H1 (cell line): ENCODE measurements at regions not wholly inside any gene's neighbourhood (a gene's known extent, or its start where the extent isn't known, plus 50 kb on each side); places are given as distances from the start of the nearest gene placed in this dataset.

Experiments used
- CTCF ChIA-PET: fragments of 300-600 bp; sonication (Branson Sonifier 250); formaldehyde crosslinking; loops from one replicate; lab custom pipeline; 2021; ENCODE audit not compliant: partially characterized antibody; lab: Charles Lee
- POLR2A ChIA-PET: fragments of 300-600 bp; sonication (Branson Sonifier 250); formaldehyde crosslinking; loops from one replicate; lab custom pipeline; 2021; ENCODE audit warnings: inconsistent platforms; ENCODE audit not compliant: partially characterized antibody; lab: Charles Lee
- DNase-seq, 2 experiments: peaks; one replicate each; pipeline versions ENCODE4 v3.0.0 to v3.0.0-alpha.2; 2010 to 2022; ENCODE audit warnings: low spot score in 2 of 2, low read depth in 1 of 2, mixed read lengths in 1 of 2
- FAIRE-seq: peaks from 2 replicates; lab custom pipeline; 2011; peaks lifted over from hg19 to GRCh38; lab: Jason Lieb, UNC
- H2AFZ ChIP-seq: 2 replicates; pipeline ENCODE4 v1.8.1; 2012; ENCODE audit warnings: low read length, inconsistent platforms
- H2AK5ac ChIP-seq: 2 replicates; pipeline ENCODE4 v1.6.1; 2013; ENCODE audit warnings: low read depth, low read length
- H2BK120ac ChIP-seq: replicated peaks from 2 replicates; pipeline ENCODE3; 2013; ENCODE audit warnings: low read depth, low read length, inconsistent platforms
- H2BK12ac ChIP-seq: 2 replicates; pipeline ENCODE4 v1.6.1; 2013; ENCODE audit warnings: low read depth, low read length
- H2BK15ac ChIP-seq: 2 replicates; pipeline ENCODE4 v1.6.1; 2013; ENCODE audit warnings: low read length
- H2BK20ac ChIP-seq: 2 replicates; pipeline ENCODE4 v1.6.1; 2013; ENCODE audit warnings: low read length
- H2BK5ac ChIP-seq: 2 replicates; pipeline ENCODE4 v1.6.1; 2013; ENCODE audit warnings: low read depth, low read length
- H3K14ac ChIP-seq: 2 replicates; pipeline ENCODE4 v1.6.1; 2013; ENCODE audit warnings: inconsistent platforms; ENCODE audit not compliant: insufficient read length
- H3K18ac ChIP-seq: 2 replicates; pipeline ENCODE4 v1.6.1; 2013; ENCODE audit warnings: low read length; ENCODE audit errors: extremely low read depth
- H3K23ac ChIP-seq: 2 replicates; pipeline ENCODE4 v1.6.1; 2013; ENCODE audit warnings: inconsistent platforms; ENCODE audit not compliant: insufficient read length
- H3K23me2 ChIP-seq: 2 replicates; pipeline ENCODE4 v1.6.1; 2013; ENCODE audit warnings: low read depth, low read length
- H3K27ac ChIP-seq: 2 replicates; pipeline ENCODE4 v1.6.1; 2011; ENCODE audit warnings: low read depth, low read length, inconsistent platforms
- H3K27me3 ChIP-seq, 4 experiments: replicated peaks in 1 of 4; 1 replicate in 1 of 4; 2 replicates in 3 of 4; pipeline versions ENCODE4 v1.6.1 to v1.8.1; 2011 to 2013; ENCODE audit warnings: low read length in 3 of 4, mild to moderate bottlenecking in 3 of 4, inconsistent platforms in 2 of 4, mixed read lengths in 2 of 4, moderate library complexity in 1 of 4; ENCODE audit not compliant: control insufficient read depth in 3 of 4, insufficient read depth in 3 of 4; ENCODE audit errors: extremely low read depth in 1 of 4
- H3K36me3 ChIP-seq, 4 experiments: 2 replicates each; pipeline versions ENCODE4 v1.6.1 to v1.8.1; 2011 to 2013; ENCODE audit warnings: mild to moderate bottlenecking in 4 of 4, low read length in 3 of 4, moderate library complexity in 2 of 4, control low read depth in 1 of 4, inconsistent platforms in 1 of 4; ENCODE audit not compliant: insufficient read depth in 4 of 4, control insufficient read depth in 2 of 4
- H3K4ac ChIP-seq: replicated peaks from 2 replicates; pipeline ENCODE3; 2013; ENCODE audit warnings: low read length, low read depth, mixed read lengths, inconsistent platforms; ENCODE audit not compliant: insufficient read length
- H3K4me1 ChIP-seq, 4 experiments: replicated peaks in 1 of 4; 1 replicate in 1 of 4; 2 replicates in 3 of 4; pipeline versions ENCODE4 v1.6.1 to v1.8.1; 2011 to 2013; ENCODE audit warnings: low read length in 3 of 4, inconsistent platforms in 2 of 4, mixed read lengths in 1 of 4; ENCODE audit not compliant: insufficient read depth in 4 of 4, control insufficient read depth in 3 of 4
- H3K4me2 ChIP-seq, 2 experiments: 2 replicates each; pipeline versions ENCODE4 v1.6.1 to v1.8.1; 2011 to 2013; ENCODE audit warnings: low read depth in 2 of 2, low read length in 2 of 2, control low read depth in 1 of 2, inconsistent platforms in 1 of 2, mild to moderate bottlenecking in 1 of 2; ENCODE audit not compliant: insufficient read depth in 1 of 2
- H3K4me3 ChIP-seq, 4 experiments: fragments of 200-600, 300-600 bp in 1 of 4; sonication (generic), shearing (Covaris generic), sonication (Bioruptor Twin) in 1 of 4; 2 replicates each; pipeline versions ENCODE4 v1.5.1 to v1.8.1; 2011 to 2016; ENCODE audit warnings: low read length in 4 of 4, low read depth in 3 of 4, control low read depth in 2 of 4, inconsistent platforms in 2 of 4, mild to moderate bottlenecking in 2 of 4, mixed read lengths in 1 of 4, moderate library complexity in 1 of 4; ENCODE audit not compliant: insufficient read depth in 2 of 4; ENCODE audit errors: extremely low read depth in 1 of 4
- H3K56ac ChIP-seq: replicated peaks from 2 replicates; pipeline ENCODE3; 2013; ENCODE audit warnings: low read depth, mild to moderate bottlenecking, mixed read lengths, low read length, inconsistent platforms; ENCODE audit not compliant: insufficient read length
- H3K79me1 ChIP-seq: 2 replicates; pipeline ENCODE4 v1.6.1; 2013; ENCODE audit warnings: low read depth, low read length, control low read depth
- H3K79me2 ChIP-seq, 2 experiments: 2 replicates each; pipeline versions ENCODE4 v1.6.1 to v1.8.1; 2012 to 2013; ENCODE audit warnings: low read length in 2 of 2, mild to moderate bottlenecking in 2 of 2, inconsistent platforms in 1 of 2; ENCODE audit not compliant: insufficient read depth in 2 of 2, control insufficient read depth in 1 of 2
- H3K9ac ChIP-seq, 4 experiments: replicated peaks in 1 of 4; 1 replicate in 1 of 4; 2 replicates in 3 of 4; pipeline versions ENCODE4 v1.6.1 to v1.8.1; 2011 to 2013; ENCODE audit warnings: low read depth in 3 of 4, low read length in 3 of 4, control low read depth in 2 of 4, mild to moderate bottlenecking in 2 of 4, moderate library complexity in 2 of 4, inconsistent platforms in 1 of 4; ENCODE audit errors: extremely low read depth in 1 of 4
- H3K9me3 ChIP-seq, 2 experiments: 2 replicates each; pipeline versions ENCODE4 v1.6.1 to v1.8.1; 2012 to 2013; ENCODE audit warnings: mild to moderate bottlenecking in 2 of 2, moderate library complexity in 2 of 2, control low read depth in 1 of 2, inconsistent platforms in 1 of 2, low read depth in 1 of 2, low read length in 1 of 2, mixed read lengths in 1 of 2; ENCODE audit not compliant: insufficient read depth in 2 of 2
- H4K20me1 ChIP-seq, 2 experiments: replicated peaks in 1 of 2; 2 replicates each; pipeline versions ENCODE3 to v1.8.1; 2011 to 2013; ENCODE audit warnings: inconsistent platforms in 2 of 2, low read length in 2 of 2, mild to moderate bottlenecking in 1 of 2; ENCODE audit not compliant: insufficient read depth in 2 of 2, control insufficient read depth in 1 of 2
- H4K5ac ChIP-seq: 2 replicates; pipeline ENCODE4 v1.6.1; 2013; ENCODE audit warnings: low read length, low read depth, mixed read lengths, inconsistent platforms; ENCODE audit not compliant: insufficient read length
- H4K8ac ChIP-seq: 2 replicates; pipeline ENCODE4 v1.8.0; 2013; ENCODE audit warnings: mild to moderate bottlenecking, moderate library complexity, low read length, inconsistent platforms; ENCODE audit not compliant: insufficient read depth; ENCODE audit errors: extremely low read depth
- H4K91ac ChIP-seq: replicated peaks from 2 replicates; pipeline ENCODE3; 2013; ENCODE audit warnings: low read length, mixed read lengths, inconsistent platforms; ENCODE audit not compliant: insufficient read length
- BCL11A ChIP-seq, 2 experiments: IDR thresholded peaks; one replicate each; pipeline ENCODE4 v1.6.1; 2011; ENCODE audit warnings: low read depth in 2 of 2, low read length in 2 of 2, mild to moderate bottlenecking in 2 of 2
- CHD2 ChIP-seq: IDR thresholded peaks from 2 replicates; pipeline ENCODE4 v1.6.1; 2012; ENCODE audit warnings: low read length, improper control_type of control experiment
- GTF2F1 ChIP-seq: IDR thresholded peaks from 2 replicates; pipeline ENCODE4 v1.6.1; 2012; ENCODE audit warnings: low read depth, low read length, improper control_type of control experiment, borderline replicate concordance
- JUN ChIP-seq: IDR thresholded peaks from 2 replicates; pipeline ENCODE4 v1.6.1; 2011; ENCODE audit warnings: low read depth, mild to moderate bottlenecking, improper control_type of control experiment, low read length
- PHF8 ChIP-seq: fragments of 200-600 bp; sonication (generic); conservative IDR thresholded peaks from 2 replicates; pipeline ENCODE4 v1.7.1; 2012; ENCODE audit warnings: low read depth, mild to moderate bottlenecking, inconsistent platforms, low read length, moderate library complexity
- POLR2A ChIP-seq, 2 experiments: IDR thresholded peaks; 1 replicate in 1 of 2; 2 replicates in 1 of 2; pipeline ENCODE4 v1.6.1; 2011; ENCODE audit warnings: low read depth in 2 of 2, low read length in 2 of 2, mild to moderate bottlenecking in 2 of 2; ENCODE audit errors: control extremely low read depth in 1 of 2
- RBBP5 ChIP-seq: IDR thresholded peaks from 2 replicates; pipeline ENCODE4 v1.7.1; 2012; ENCODE audit warnings: low read depth, mild to moderate bottlenecking, inconsistent platforms, low read length, moderate library complexity, borderline replicate concordance
- RXRA ChIP-seq: IDR thresholded peaks from 2 replicates; pipeline ENCODE4 v1.6.1; 2011; ENCODE audit warnings: low read depth, mild to moderate bottlenecking, low read length, moderate library complexity; ENCODE audit not compliant: insufficient read depth
- SP4 ChIP-seq: IDR thresholded peaks from 2 replicates; pipeline ENCODE4 v1.6.1; 2012; ENCODE audit warnings: low read length, inconsistent platforms
- SUZ12 ChIP-seq: fragments of 200-600 bp; sonication (generic); IDR thresholded peaks from 2 replicates; pipeline ENCODE4 v1.6.1; 2012; ENCODE audit warnings: mild to moderate bottlenecking, inconsistent platforms, low read length, moderate library complexity, mixed read lengths
- TCF12 ChIP-seq: IDR thresholded peaks from 2 replicates; pipeline ENCODE4 v1.6.1; 2011; ENCODE audit warnings: low read depth, mild to moderate bottlenecking, low read length
- YY1 ChIP-seq: IDR thresholded peaks from 2 replicates; pipeline ENCODE4 v1.6.1; 2011; ENCODE audit warnings: low read depth, mild to moderate bottlenecking, low read length

- Histone ChIP-seq H2BK5ac (no peak overlapping the region), H3K18ac (no peak overlapping the region), H3K79me2 (no peaks in the 10 kb centered on the region), H2BK120ac (no peak overlapping the region), H3K4ac (no peak overlapping the region), H4K5ac (no peak overlapping the region), H3K4me2 (no peak overlapping the region), H3K27me3 (no peaks in the 10 kb centered on the region), H2BK15ac (no peak overlapping the region), H3K56ac (no peak overlapping the region), H3K79me1 (no peaks in the 10 kb centered on the region), H3K27ac (no peak overlapping the region), H3K23me2 (no peaks in the 10 kb centered on the region), H2BK12ac (no peak overlapping the region), H3K14ac (no peak overlapping the region), H4K91ac (no peak overlapping the region), H3K4me3 (no peak overlapping the region), H2BK20ac (no peak overlapping the region), H2AFZ (no peak overlapping the region), H2AK5ac (no peak overlapping the region), H3K4me1 (no peaks in the 10 kb centered on the region), H3K36me3 (no peaks in the 10 kb centered on the region), H3K9me3 (no peaks in the 10 kb centered on the region), H3K23ac (no peak overlapping the region), H4K8ac (no peak overlapping the region), H3K9ac (no peak overlapping the region), H4K20me1 (no peaks in the 10 kb centered on the region)
- DNase-seq (no peak), FAIRE-seq (no peak)
- TF ChIP-seq SP4 (no peak), RBBP5 (no peak), SUZ12 (no peak), JUN (no peak), POLR2A (IDR thresholded peaks at IDR 0.05; ENCODE audit: control extremely low read depth in 1 of 2, low read depth in 2 of 2, low read length in 2 of 2) (no peak), TCF12 (no peak), RXRA (no peak), GTF2F1 (no peak), CHD2 (no peak), YY1 (no peak), PHF8 (no peak), BCL11A (IDR thresholded peaks at IDR 0.05; ENCODE audit: low read depth in 2 of 2, low read length in 2 of 2) (no peak)
- POLR2A ChIA-PET: no interaction called here
- CTCF ChIA-PET: interaction anchor here (0.6 kb wide), 1 partner anchor 47 kb away, joined by 3 read pairs; no protein-coding TSS in a partner anchor
Measured at GRCh38 chr2:107727318-107727717, 99.4 kb upstream of the RGPD4 start.
